AG20443 (cell line): ENCODE measurements at regions not wholly inside any gene's neighbourhood (a gene's known extent, or its start where the extent isn't known, plus 50 kb on each side); places are given as distances from the start of the nearest gene placed in this dataset.

Experiments used
- DNase-seq: peaks from one replicate; pipeline ENCODE4 v3.0.0; 2012; ENCODE audit warnings: low spot score, mixed read lengths

- DNase-seq = no peak
Measured at GRCh38 chr4:184968366-184968765, 49.9 kb upstream of the HELT start.
